ENCODE measurements at regions not wholly inside any gene's neighbourhood (a gene's known extent, or its start where the extent isn't known, plus 50 kb on each side); places are given as distances from the start of the nearest gene placed in this dataset.

GRCh38 chr2:187274146-187274545 lies 173.9 kb downstream of the CALCRL start:
- DNase-seq = no peak

- DNase-seq = no peak
These were observed 175.8 kb downstream of the CALCRL start for GRCh38 chr2:187272255-187272654.

- DNase-seq = no peak
These were observed 176.2 kb downstream of the CALCRL start for GRCh38 chr2:187271825-187272224.

- no peak for DNase-seq
These were observed 181.4 kb downstream of the CALCRL start for GRCh38 chr2:187266645-187267044.

GRCh38 chr2:187266147-187266546 lies 181.9 kb downstream of the CALCRL start:
- no peak for DNase-seq

- no peak for DNase-seq
These were observed 183.4 kb downstream of the CALCRL start for GRCh38 chr2:187264612-187265011.

GRCh38 chr2:187263675-187264560 lies 184.1 kb downstream of the CALCRL start:
- DNase-seq = no peak

- no peak for DNase-seq
These were observed 186.3 kb downstream of the CALCRL start for GRCh38 chr2:187261705-187262104.

GRCh38 chr2:187252063-187252462 lies 196.0 kb downstream of the CALCRL start:
- no peak for DNase-seq

- no peak for DNase-seq
These were observed 197.9 kb downstream of the CALCRL start for GRCh38 chr2:187250137-187250536.

- DNase-seq = no peak
These were observed 214.2 kb downstream of the CALCRL start for GRCh38 chr2:187233811-187234210.

- no peak for DNase-seq
These were observed 215.3 kb downstream of the CALCRL start for GRCh38 chr2:187232749-187233148.

GRCh38 chr2:187230088-187230487 lies 218.0 kb downstream of the CALCRL start:
- no peak for DNase-seq

GRCh38 chr2:187228986-187229385 lies 219.1 kb downstream of the CALCRL start:
- DNase-seq = no peak

- DNase-seq = no peak
These were observed 223.1 kb downstream of the CALCRL start for GRCh38 chr2:187224989-187225388.

GRCh38 chr2:187220071-187220470 lies 228.0 kb downstream of the CALCRL start:
- no peak for DNase-seq

GRCh38 chr2:187215532-187216240 lies 232.4 kb downstream of the CALCRL start:
- no peak for DNase-seq

GRCh38 chr2:187214306-187214705 lies 233.7 kb downstream of the CALCRL start:
- no peak for DNase-seq

- DNase-seq = no peak
These were observed 234.3 kb downstream of the CALCRL start for GRCh38 chr2:187213798-187214197.

GRCh38 chr2:187210726-187211125 lies 237.3 kb downstream of the CALCRL start:
- no peak for DNase-seq

GRCh38 chr2:187208199-187208785 lies 239.8 kb downstream of the CALCRL start:
- no peak for DNase-seq

- no peak for DNase-seq
These were observed 240.9 kb downstream of the CALCRL start for GRCh38 chr2:187207126-187207525.

GRCh38 chr2:187206471-187206870 lies 241.6 kb downstream of the CALCRL start:
- no peak for DNase-seq

- DNase-seq = no peak
These were observed 242.0 kb downstream of the CALCRL start for GRCh38 chr2:187206071-187206470.

Measured in right forelimb (tissue), 1 donor.